NCI-H146 (cell line): ENCODE measurements at regions not wholly inside any gene's neighbourhood (a gene's known extent, or its start where the extent isn't known, plus 50 kb on each side); places are given as distances from the start of the nearest gene placed in this dataset.

Experiments used
- DNase-seq: peaks from one replicate; lab custom pipeline; 2025; lab: John Stamatoyannopoulos, UW

DNA sequence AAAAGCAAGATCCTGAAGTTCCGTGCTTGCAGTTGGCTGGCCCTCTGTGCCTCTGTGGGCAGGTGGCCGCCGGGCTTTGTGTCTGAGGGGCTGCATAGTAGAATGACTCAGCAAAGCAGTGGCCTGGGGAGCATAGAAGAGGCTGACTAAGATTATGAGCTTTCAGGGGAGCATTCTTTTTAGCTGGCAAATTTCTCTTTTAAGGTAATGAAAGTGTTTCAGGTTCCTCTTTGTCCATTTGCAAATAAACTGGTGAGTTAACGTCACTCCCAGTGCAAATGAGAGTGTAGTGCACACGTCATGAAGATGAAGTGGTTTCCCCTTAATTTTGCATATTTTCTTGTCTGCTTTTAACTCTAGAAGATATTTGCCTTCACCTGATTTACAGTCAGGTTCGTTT, 98.6 kb downstream of the BCL2L11 start:
- DNase-seq, result no peak

DNA sequence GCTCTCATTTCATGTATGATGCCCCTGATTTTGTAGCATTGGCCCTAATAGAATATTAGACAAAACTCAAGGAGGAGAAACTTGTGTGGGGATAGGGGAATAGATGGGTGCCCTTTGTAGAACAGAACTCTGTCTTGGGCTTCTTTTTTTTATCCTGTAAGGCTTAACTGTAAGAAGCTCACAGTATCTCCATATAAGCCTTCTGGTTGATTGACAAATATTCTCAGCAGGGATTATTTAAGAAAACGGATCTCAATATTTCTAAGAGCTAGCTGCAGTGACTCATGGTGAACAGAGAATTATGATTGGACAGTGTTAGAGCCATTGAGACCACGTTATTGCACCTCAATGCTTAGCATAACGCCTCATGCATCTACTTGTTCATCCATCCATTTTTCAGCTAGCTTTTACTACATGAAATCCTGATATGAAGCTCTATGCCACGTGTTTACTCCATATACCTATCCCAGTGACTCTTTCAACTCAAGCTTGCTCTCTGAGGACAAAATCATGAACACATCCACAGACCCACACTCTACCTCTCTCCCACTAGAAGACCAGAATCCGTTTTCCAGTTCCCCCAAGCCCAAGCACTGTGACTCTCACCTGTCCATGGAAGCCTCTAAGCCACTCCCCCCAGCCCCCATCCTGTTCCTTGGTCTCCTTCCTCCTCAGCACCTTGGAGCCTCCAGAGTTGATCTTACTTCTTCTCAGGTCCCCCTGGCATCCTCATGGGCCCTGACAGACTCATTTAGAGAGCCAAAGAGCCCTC, 99.2 kb downstream of the BCL2L11 start:
- DNase-seq, result no peak

DNA sequence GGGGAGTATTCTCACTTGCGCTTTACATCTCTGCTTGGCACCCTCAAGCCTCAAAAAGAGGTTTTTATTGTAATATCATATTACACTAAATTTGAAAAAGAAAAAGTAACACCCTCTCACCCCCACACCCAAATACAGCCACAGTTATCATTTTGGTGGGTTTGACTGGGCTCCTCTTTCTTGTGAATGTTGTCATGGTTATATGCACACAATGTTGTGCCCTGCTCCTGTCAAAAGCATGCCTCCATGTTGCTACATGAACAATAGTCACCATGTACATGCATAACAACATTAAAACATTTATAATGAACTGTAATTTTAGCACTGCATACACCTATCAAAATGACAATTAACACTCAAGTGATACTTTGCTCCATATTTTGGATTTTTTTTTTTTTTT, 100.2 kb downstream of the BCL2L11 start:
- no peak for DNase-seq

DNA sequence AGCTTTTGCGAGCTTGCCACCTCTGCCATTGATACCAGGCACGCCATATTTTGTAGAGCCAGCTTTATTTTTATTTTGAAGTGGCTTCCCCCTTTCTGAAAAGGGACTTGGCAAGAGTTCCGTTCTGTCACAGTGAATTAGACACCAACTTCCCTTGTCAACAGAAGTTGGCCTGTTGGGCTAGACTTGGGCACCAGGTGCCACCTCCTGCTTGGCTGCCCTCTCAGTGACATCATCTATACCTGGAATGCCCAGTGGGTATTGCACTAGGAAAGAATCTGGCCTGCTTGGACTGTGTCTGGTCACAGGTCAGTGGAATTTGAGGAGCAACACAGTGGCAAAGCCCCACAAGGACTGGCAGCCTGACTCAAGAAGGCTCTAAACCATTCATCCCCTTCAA, 101.0 kb downstream of the BCL2L11 start:
- no peak for DNase-seq

DNA sequence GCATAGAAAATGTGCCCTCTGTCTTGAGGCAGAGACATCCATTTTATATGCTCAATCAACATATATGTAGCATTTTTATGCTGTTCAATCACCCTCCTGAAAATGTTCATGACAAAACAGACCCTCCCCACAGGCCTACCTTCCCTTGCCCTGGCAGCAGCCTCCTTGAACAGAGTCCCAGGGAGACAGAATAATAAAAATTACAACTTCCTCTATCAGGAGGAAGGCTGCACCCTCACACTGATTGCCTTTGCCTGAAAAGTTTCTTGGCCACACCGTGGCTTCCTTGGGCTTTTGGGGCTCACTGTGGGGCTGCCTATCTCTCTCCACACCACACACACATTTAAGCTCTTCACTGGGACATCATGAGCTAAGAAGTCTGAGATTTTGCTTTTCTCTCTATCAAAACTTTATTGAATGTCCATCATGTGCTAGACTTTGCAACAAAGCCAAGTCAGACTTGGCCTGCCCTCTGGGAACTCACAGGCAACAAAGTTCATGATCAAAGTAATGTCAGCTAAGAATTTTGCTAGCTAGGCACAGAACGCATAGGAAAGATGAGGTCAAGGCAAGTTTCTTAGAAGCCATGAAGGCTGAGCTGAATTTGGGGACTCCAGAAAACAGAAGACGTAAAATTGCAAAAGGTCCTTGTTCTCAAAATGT, 101.6 kb downstream of the BCL2L11 start:
- no peak for DNase-seq

DNA sequence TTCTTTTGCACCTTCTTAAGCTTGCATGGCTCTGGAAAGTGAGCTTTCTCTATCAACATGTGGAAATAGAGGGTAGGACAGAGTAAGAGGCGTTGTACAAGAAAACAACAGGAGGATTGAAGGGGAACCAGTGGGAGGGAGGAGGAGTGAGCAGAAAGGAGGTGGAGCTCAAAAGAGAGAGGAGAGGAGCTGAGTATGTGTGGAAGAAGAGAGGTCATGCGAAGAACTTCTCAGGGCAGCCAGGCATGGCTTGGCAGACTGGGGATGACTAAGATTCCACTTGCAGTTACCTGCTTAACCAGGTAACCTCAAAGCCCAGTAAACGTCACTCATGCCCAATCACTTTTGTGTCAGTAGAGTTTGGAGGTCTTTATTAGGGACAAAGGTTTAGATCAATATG, 105.1 kb downstream of the BCL2L11 start:
- DNase-seq, result no peak

DNA sequence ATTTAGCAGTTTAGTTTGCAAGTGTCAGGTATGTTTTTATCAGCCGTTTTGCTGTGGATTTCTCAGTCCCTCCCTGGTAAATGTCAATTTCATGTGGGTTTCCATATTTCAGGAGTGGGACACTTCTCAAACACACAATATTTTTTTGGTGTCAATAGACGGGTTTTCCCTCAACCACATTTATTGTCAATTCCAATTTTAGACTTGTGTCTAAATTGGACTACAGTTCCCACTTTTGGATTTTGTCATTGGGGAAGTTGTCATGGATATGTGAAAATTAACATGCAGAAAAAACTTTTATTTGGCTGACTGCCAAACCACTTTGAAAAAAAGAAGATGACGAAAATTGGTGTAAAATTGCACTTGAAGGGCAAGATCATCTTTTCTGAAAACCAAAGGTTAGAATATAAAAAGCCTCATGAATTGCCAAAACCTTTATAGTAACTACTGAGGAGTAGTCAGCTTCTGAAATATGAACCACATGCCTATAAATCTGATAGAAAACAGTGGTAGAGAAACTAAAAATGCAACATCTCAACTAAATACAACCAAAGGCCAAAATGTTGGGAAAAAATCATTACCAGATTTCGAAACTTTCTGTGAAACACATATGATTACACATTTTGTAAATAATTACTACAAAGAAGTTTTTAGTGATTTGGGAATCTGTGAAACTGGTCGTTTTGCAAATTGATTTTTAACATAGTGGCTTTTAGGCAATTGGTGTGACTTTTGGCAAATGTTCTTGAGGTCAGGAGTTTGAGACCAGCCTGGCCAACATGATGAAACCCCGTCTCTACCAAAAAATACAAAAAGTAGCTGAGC, 106.4 kb downstream of the BCL2L11 start:
- no peak for DNase-seq

DNA sequence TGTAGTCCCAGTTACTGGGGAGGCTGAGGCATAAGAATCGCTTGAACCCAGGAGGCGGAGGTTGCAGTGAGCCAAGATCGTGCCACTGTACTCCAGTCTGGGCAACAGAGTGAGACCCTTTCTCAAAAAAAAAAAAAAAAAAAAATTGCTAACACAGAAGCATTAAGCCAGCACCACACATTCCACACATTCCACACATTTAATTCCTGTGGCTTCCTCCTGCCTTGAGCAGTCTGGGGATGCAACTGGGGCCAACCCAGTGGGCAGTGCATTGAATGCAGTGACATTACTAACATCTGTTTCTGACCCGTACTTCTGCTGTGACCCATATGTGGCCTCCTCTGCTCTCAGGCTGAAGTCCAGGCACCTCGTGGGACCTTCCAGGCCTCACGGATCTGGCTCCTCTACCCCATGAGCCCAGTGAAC, 107.0 kb downstream of the BCL2L11 start:
- no peak for DNase-seq

DNA sequence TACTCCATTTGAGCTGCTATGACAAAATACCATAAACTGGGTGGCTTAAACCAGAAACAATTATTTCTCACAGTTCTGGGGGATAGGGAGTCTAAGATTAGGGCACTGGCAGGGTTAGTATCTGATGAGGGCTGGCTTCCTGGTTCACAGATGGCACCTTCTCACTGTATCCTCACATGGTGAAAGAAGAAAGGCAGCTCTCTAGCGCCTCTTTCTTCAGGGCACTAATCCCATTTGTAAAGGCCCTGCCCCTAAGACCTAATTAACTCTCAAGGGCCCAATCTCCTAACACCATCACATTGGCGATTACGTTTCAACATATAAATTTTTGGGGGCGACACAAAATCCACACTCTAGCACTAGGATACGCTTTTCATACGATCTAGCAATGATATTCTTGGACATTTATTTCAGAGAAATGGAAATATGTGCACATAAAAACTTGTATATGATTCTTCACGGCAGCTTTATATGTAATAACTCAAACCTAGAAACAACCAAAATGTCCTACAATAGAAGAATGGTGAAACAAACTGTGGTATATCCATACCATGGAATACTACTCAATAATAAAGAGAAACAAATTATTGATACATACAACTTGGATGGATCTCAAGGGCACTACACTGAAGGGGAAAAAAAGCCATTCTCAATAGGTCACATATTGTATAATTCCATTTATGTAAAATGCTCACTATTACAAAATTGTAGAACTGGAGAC, 111.0 kb downstream of the BCL2L11 start:
- no peak for DNase-seq

DNA sequence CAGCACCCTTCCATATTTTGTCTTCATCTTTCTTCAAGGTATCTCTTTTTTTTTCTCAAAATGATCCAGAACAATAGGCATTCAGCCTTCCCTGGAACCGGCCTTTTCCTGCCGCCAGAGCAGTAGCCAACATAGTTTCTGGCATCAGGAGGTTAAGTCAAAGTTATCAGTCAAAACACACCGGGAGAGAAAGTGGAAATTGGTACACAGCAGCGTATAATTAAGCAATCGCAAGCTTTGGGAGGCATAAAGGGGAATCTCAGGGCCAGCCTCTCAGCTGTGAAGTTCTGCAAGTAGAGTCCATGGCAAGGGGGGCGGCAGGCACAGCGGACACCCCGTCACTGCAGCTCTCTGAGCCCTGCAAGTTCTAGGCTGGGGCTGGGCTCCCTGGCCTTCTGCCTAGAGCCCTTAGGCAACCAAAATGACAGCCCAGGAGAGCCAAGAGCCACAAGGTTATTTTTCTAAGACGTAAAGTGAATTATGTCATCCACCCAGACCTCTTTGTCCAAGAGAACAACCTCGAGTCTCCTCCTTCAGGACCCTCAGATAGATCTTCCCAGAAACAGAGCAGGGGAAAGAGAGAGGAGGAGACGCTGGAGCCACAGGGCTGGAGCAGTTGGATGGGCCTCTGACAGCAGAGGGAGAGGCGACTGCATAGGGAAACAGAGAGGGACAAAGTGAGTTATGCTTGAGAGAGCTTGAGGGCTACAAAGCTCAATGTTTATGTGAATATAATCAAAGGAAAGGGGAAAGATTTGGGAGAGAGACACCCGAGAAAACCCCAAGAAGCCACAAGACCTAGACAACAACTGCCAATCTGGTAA, 114.7 kb downstream of the BCL2L11 start:
- DNase-seq, result no peak

DNA sequence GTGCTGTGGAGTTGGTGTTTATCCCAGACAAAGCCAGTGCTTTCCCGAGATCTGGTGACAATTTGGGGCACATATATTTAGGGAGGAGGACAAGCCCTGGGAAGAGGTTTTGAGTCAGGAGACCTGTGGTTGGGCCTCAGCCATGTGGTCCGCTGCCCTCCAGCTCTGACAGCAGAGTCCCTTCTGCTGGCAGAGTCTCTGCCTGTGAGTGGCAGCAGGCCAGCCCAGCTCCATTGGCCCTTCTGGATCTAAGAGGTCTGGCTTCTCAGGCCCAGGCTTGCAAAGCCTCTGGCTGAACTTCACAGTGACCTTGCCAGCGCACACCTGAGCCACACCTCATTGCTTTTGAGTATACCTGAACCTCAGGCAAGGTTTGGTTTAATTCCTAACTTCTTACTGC, 115.3 kb downstream of the BCL2L11 start:
- no peak for DNase-seq

DNA sequence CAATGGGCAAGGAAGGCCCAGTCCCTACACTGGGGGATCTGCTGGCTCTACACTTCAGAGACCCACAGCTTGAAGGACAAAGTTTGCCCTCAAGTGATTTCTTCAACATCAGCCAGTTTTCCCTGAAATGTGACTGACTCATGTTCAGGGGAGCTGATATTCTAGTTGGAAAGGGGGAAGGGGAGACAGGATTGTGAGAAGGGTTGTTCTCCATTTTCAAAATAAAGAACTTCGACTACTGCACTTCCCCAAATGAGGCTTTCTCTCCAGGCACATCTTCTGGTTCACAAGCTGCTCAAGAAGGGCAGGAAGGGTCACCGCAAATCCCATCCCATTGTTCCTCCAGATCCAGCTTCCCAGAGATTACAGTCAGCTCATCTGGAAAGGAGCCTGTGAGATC, 117.6 kb downstream of the BCL2L11 start:
- DNase-seq, result no peak

DNA sequence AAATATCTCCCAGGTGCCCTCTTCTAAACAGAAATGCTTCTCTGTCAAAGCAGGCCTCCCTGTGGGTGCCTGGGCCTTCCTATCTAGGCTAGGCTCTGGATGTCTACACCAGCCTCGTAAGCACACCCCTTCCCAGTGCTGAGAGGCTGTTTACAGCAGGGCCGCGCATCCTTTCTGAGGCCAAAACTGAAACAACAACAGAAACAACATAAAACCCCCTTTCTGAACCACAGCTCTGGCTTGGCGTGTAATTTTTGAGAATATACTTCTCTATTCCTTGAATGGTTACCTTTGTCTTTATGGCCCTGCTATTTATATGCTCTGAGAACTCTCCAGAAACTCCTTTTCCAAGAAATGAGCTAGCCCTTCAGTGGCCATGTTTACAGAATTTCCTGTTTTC, 118.4 kb downstream of the BCL2L11 start:
- DNase-seq, result no peak

DNA sequence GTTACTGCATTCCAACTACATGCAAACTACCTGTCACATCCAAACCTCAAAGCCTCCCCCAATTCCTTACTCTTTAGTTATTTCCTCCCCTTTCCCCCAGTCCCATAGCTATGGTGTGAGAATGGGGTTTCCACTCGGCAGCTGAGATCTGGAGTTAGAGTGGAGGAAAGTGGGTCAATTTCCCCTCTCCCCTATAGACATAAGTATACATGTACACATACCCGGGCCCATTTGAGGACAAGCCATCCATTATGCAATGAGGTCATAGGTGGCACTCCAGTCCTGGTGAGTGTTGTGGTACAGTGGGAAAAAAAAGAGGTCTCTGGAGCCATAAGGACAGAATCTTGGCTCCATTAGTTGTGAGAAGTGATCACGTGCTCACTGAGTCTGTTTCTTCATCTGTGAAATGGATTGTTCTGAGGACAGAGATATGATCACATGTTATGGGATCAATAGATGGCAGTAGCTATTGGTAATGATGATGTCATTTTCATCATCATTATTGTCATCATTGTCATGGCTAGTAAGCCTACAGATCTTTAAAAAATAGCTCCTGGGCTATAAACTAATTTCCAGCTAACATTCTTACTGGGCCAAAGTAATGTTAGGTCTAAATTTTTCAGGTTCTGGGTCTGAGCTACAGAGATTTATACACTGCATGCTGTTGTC, 119.0 kb downstream of the BCL2L11 start:
- no peak for DNase-seq

DNA sequence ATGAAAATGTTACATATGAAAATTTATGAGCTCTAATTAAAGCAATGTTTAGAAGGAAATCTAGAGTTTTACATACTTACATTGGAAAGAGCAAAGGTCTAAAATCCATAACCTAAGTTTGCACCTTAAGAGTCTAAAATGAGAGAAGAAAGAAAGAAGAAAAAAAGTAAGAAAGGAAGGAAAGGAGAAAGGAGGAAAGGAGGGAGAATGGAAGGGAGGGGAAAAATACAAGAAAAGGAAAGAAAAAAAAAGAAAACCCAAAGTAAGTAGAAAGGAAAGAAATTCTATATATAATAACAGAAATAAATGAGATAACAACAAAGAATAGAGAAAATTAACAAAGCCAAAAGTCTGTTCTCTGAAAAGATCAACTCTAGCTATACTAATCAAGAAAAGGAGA, 122.6 kb downstream of the BCL2L11 start:
- no peak for DNase-seq

DNA sequence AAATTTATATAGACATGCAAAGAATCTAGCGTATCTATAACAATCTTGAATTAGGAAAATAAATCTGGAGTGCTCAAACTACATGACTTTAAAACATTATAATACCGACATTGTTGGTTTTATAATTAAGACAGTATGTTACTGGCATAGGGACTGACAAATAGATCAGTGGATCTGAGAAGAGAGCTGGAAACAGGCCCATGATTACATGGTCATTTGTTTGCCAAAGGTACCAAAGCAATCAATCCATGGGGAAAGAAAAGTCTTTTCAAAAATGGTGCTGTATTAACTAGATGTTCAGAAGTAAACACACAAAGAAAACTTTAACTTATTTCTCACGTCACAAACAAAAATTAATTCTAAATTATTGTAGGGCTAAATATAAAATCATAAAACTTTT, 124.2 kb downstream of the BCL2L11 start:
- DNase-seq, result no peak

DNA sequence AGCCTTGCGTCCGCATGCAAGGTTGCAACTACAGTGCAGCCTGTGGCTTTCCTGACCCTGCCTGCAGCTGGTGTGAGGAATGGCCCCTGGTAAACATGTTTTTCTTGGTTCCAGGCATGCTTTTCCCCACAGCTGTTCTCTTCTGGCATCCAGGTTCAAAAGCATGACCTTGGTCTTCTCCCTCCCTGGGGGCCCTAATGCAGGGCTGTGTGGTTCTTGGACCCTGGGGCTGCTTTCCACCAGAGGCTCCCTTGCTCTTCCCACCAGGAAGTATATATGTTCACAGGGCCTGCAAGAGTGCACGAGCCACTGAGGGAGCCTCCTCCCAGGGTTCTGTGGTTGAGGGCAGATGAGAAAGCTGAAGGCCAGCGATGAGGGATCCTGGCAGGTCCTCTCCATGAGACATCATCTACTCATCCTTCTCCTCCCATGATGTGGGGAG, 125.9 kb downstream of the BCL2L11 start:
- no peak for DNase-seq

DNA sequence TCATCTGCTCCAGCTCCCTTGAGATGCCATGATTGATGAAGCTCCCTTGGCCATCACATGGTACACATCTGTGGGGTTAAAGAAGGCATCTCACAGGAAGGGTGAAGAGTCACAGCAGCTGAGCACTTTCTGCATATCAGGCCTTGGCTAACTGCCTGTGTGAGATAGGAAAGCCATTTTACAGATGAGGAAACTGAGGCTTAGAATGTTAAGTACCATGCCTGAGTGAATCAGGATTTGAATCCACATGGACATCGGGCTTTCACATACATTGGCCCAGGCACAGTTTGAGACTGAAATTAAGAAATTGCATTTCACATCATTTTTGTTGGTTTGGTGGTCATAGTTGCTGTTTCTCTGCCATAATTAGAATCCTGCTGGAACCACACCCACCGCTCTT, 126.8 kb downstream of the BCL2L11 start:
- no peak for DNase-seq

DNA sequence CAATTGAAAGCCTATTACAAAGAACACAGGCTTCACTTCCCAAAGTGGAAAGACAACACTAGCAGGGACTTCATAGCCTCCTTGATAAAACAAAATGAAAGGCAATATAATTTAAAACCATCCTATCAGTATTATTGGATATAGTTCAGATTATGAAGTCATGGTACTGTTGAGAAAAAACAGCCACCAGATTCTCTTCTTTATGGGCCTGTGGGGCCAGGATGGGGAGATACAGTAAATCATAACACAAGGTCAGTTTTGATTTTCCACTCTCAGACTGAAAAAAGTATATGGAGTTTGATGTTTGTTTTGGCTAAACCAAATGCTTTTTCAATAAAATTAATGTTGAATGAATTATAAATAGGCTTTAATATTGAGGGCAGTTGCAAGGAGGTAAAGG, 129.1 kb downstream of the BCL2L11 start:
- DNase-seq, result no peak

DNA sequence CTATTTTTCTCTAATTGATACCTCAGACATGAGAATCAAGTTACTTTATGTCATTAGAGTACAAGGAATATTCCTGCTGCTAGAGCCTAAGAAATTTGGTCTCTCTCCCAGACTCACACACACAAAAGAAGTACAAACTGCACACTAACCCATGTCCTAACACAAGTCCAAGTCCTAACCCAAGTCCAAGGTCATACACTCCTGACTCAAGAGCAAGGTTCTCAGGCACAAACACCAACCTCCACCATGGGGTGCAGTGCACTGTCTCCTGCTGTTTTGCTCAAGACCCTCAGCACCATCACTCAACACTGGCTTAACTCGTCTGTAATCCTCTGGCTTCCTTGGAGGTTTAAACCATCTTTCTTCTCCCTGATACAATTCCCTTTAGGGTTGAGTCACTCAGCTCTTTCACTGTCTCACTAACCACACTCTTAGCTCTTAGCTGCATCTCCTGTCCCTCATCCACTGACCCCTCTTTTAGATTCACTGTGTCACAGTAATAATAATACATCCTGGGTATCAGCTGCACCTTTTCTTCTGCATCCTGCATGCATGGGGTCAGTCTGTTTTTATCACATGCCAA, 129.8 kb downstream of the BCL2L11 start:
- DNase-seq, result no peak
